HG03159 (cell line): ENCODE measurements at regions not wholly inside any gene's neighbourhood (a gene's known extent, or its start where the extent isn't known, plus 50 kb on each side); places are given as distances from the start of the nearest gene placed in this dataset.
"Not testable (repeated sequence)": the region's sequence is repeated elsewhere in the genome, so short reads cannot be mapped to it uniquely, and the experiment has no call there.

Experiments used
- ATAC-seq: cut with Tn5 transposase; IDR thresholded peaks from one replicate; pipeline ENCODE4 v1.9.1; 2021; ENCODE audit warnings: mild to moderate bottlenecking, moderate library complexity; ENCODE audit not compliant: unreplicated experiment

GRCh38 chr6:113017353-113017752 lies 670.2 kb downstream of the RFPL4B start:
- ATAC-seq = no peak

- ATAC-seq = no peak
Observed at GRCh38 chr6:113018351-113019151, 671.4 kb downstream of the RFPL4B start.

GRCh38 chr6:113019176-113019575 lies 672.0 kb downstream of the RFPL4B start:
- ATAC-seq = no peak

GRCh38 chr6:113027780-113028179 lies 680.6 kb downstream of the RFPL4B start:
- ATAC-seq = no peak

GRCh38 chr6:113029161-113029560 lies 682.0 kb downstream of the RFPL4B start:
- ATAC-seq = not testable (repeated sequence)

- ATAC-seq = no peak
Observed at GRCh38 chr6:113031591-113032238, 684.6 kb downstream of the RFPL4B start.

GRCh38 chr6:113039005-113039404 lies 691.9 kb downstream of the RFPL4B start:
- no peak for ATAC-seq

- no peak for ATAC-seq
Observed at GRCh38 chr6:113047148-113047547, 700.0 kb downstream of the RFPL4B start.

- no peak for ATAC-seq
Observed at GRCh38 chr6:113047932-113048331, 700.8 kb downstream of the RFPL4B start.

GRCh38 chr6:113048741-113049140 lies 701.6 kb downstream of the RFPL4B start:
- no peak for ATAC-seq

- ATAC-seq = no peak
Observed at GRCh38 chr6:113049190-113049589, 702.1 kb downstream of the RFPL4B start.

- no peak for ATAC-seq
Observed at GRCh38 chr6:113050010-113050858, 703.1 kb downstream of the RFPL4B start.

GRCh38 chr6:113050979-113051378 lies 703.8 kb downstream of the RFPL4B start:
- ATAC-seq = no peak

- no peak for ATAC-seq
Observed at GRCh38 chr6:113052506-113052905, 705.4 kb downstream of the RFPL4B start.

- ATAC-seq = no peak
Observed at GRCh38 chr6:113055061-113055460, 707.9 kb downstream of the RFPL4B start.

GRCh38 chr6:113055998-113056397 lies 708.9 kb downstream of the RFPL4B start:
- no peak for ATAC-seq

GRCh38 chr6:113057567-113058053 lies 710.5 kb downstream of the RFPL4B start:
- no peak for ATAC-seq

GRCh38 chr6:113060664-113061063 lies 713.5 kb downstream of the RFPL4B start:
- no peak for ATAC-seq

GRCh38 chr6:113065611-113066010 lies 718.5 kb downstream of the RFPL4B start:
- ATAC-seq = no peak

GRCh38 chr6:113067612-113068275 lies 720.6 kb downstream of the RFPL4B start:
- no peak for ATAC-seq

- ATAC-seq = no peak
Observed at GRCh38 chr6:113068570-113068969, 721.4 kb downstream of the RFPL4B start.
